HG02623 (cell line): ENCODE measurements at regions not wholly inside any gene's neighbourhood (a gene's known extent, or its start where the extent isn't known, plus 50 kb on each side); places are given as distances from the start of the nearest gene placed in this dataset.

Source experiments
- ATAC-seq: cut with Tn5 transposase; IDR thresholded peaks from one replicate; pipeline ENCODE4 v1.9.1; 2021; ENCODE audit warnings: moderate library complexity; ENCODE audit not compliant: unreplicated experiment

- ATAC-seq = no peak
Observed at GRCh38 chr12:127077262-127078045, 1189.5 kb upstream of the TMEM132C start.

GRCh38 chr12:127078577-127079350 lies 1188.2 kb upstream of the TMEM132C start:
- no peak for ATAC-seq

- ATAC-seq = no peak
Observed at GRCh38 chr12:127079636-127080035, 1187.3 kb upstream of the TMEM132C start.

- ATAC-seq = no peak
Observed at GRCh38 chr12:127081058-127081457, 1185.9 kb upstream of the TMEM132C start.

- peak; percentile 97 for ATAC-seq
Observed at GRCh38 chr12:127083008-127083949, 1183.7 kb upstream of the TMEM132C start.

- no peak for ATAC-seq
Observed at GRCh38 chr12:127101076-127101475, 1165.9 kb upstream of the TMEM132C start.

- no peak for ATAC-seq
Observed at GRCh38 chr12:127106041-127106440, 1160.9 kb upstream of the TMEM132C start.

GRCh38 chr12:127106697-127107096 lies 1160.3 kb upstream of the TMEM132C start:
- ATAC-seq = no peak

- ATAC-seq = no peak
Observed at GRCh38 chr12:127107744-127108143, 1159.2 kb upstream of the TMEM132C start.

- peak; percentile 82 for ATAC-seq
Observed at GRCh38 chr12:127108360-127109215, 1158.4 kb upstream of the TMEM132C start.

- no peak for ATAC-seq
Observed at GRCh38 chr12:127113945-127114344, 1153.0 kb upstream of the TMEM132C start.

GRCh38 chr12:127115468-127116035 lies 1151.4 kb upstream of the TMEM132C start:
- no peak for ATAC-seq

GRCh38 chr12:127118251-127118650 lies 1148.7 kb upstream of the TMEM132C start:
- no peak for ATAC-seq

- no peak for ATAC-seq
Observed at GRCh38 chr12:127119600-127120140, 1147.3 kb upstream of the TMEM132C start.

- ATAC-seq = no peak
Observed at GRCh38 chr12:127120851-127121250, 1146.1 kb upstream of the TMEM132C start.

- no peak for ATAC-seq
Observed at GRCh38 chr12:127121494-127122084, 1145.4 kb upstream of the TMEM132C start.

- ATAC-seq = peak; percentile 87
Observed at GRCh38 chr12:127125607-127126259, 1141.2 kb upstream of the TMEM132C start.

- no peak for ATAC-seq
Observed at GRCh38 chr12:127126260-127126628, 1140.7 kb upstream of the TMEM132C start.

- ATAC-seq = no peak
Observed at GRCh38 chr12:127127897-127128296, 1139.1 kb upstream of the TMEM132C start.
